H1 (cell line): ENCODE measurements at regions not wholly inside any gene's neighbourhood (a gene's known extent, or its start where the extent isn't known, plus 50 kb on each side); places are given as distances from the start of the nearest gene placed in this dataset.

Experiments
- ATF2 ChIP-seq: IDR thresholded peaks from 2 replicates; pipeline ENCODE4 v1.6.1; 2012; ENCODE audit warnings: low read length, inconsistent platforms
- BRCA1 ChIP-seq: IDR thresholded peaks from 2 replicates; pipeline ENCODE4 v1.6.1; 2012; ENCODE audit warnings: low read depth, low read length, improper control_type of control experiment
- CBX8 ChIP-seq: fragments of 300-800, 300-1000 bp; sonication (generic); IDR thresholded peaks from 2 replicates; pipeline ENCODE4 v1.7.1; 2016; ENCODE audit warnings: low read depth, low read length, borderline replicate concordance
- KDM1A ChIP-seq: fragments of 200-600, 300-600 bp; sonication (generic); IDR thresholded peaks from 2 replicates; pipeline ENCODE4 v1.7.1; 2016; ENCODE audit warnings: mild to moderate bottlenecking, low read length, borderline replicate concordance
- RAD21 ChIP-seq, 2 experiments: IDR thresholded peaks in 1 of 2; conservative IDR thresholded peaks in 1 of 2; 2 replicates each; pipeline ENCODE4 v1.6.1; 2011; ENCODE audit warnings: low read depth in 2 of 2, low read length in 2 of 2, improper control_type of control experiment in 1 of 2, inconsistent platforms in 1 of 2, mild to moderate bottlenecking in 1 of 2, moderate library complexity in 1 of 2
- RFX5 ChIP-seq: IDR thresholded peaks from 2 replicates; pipeline ENCODE4 v1.6.1; 2011; ENCODE audit warnings: low read depth, low read length, improper control_type of control experiment, borderline replicate concordance
- SP4 ChIP-seq: IDR thresholded peaks from 2 replicates; pipeline ENCODE4 v1.6.1; 2012; ENCODE audit warnings: low read length, inconsistent platforms

GRCh38 chr3:34152656-34153055 is 354.2 kb downstream of the PDCD6IP start (continued):
- TF ChIP-seq ATF2 (no peak), SP4 (no peak), KDM1A (no peak), RAD21 (IDR thresholded peaks at IDR 0.05 in 1 of 2, conservative IDR thresholded peaks at IDR 0.05 in 1 of 2; ENCODE audit: low read depth in 2 of 2, low read length in 2 of 2) (no peak), CBX8 (no peak), BRCA1 (no peak), RFX5 (no peak)
